ENCODE measurements at regions not wholly inside any gene's neighbourhood (a gene's known extent, or its start where the extent isn't known, plus 50 kb on each side); places are given as distances from the start of the nearest gene placed in this dataset.

DNA sequence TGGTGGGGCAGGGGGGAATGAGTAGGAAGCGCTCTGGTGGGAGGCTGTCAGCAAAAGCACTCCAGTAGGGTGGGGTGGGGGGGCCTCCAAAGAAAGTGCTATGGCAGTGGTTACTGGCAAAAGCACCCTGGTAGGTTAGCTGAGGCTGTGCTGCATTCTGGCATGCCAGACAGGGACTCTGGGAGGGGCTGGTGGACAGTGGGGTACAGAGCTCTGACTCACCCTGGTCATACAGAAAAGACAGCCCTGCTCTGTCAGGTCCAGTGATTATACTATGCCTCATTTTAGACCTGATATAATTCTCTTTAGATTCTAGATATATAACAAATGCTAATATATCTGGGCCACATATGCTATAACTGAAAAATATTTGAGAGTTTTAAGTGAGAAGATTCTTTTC is 82.8 kb upstream of the CPNE4 start:
- Mint-ChIP-seq H3K4me3 (ENCODE audit: unreplicated experiment) (no peak overlapping the region), H3K36me3 (ENCODE audit: low read depth, unreplicated experiment) (no peaks in the 10 kb centered on the region), H3K27ac (ENCODE audit: unreplicated experiment) (no peak overlapping the region), H3K4me1 (ENCODE audit: unreplicated experiment) (no peaks in the 10 kb centered on the region), H3K9me3 (ENCODE audit: unreplicated experiment) (no peaks in the 10 kb centered on the region), H3K27me3 (ENCODE audit: unreplicated experiment) (no peaks in the 10 kb centered on the region)
- TF ChIP-seq, protein P1, sequence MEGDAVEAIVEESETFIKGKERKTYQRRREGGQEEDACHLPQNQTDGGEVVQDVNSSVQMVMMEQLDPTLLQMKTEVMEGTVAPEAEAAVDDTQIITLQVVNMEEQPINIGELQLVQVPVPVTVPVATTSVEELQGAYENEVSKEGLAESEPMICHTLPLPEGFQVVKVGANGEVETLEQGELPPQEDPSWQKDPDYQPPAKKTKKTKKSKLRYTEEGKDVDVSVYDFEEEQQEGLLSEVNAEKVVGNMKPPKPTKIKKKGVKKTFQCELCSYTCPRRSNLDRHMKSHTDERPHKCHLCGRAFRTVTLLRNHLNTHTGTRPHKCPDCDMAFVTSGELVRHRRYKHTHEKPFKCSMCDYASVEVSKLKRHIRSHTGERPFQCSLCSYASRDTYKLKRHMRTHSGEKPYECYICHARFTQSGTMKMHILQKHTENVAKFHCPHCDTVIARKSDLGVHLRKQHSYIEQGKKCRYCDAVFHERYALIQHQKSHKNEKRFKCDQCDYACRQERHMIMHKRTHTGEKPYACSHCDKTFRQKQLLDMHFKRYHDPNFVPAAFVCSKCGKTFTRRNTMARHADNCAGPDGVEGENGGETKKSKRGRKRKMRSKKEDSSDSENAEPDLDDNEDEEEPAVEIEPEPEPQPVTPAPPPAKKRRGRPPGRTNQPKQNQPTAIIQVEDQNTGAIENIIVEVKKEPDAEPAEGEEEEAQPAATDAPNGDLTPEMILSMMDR (IDR thresholded peaks at IDR 0.05; ENCODE audit: unreplicated experiment): no peak
- no peak for DNase-seq (ENCODE audit: low spot score)

DNA sequence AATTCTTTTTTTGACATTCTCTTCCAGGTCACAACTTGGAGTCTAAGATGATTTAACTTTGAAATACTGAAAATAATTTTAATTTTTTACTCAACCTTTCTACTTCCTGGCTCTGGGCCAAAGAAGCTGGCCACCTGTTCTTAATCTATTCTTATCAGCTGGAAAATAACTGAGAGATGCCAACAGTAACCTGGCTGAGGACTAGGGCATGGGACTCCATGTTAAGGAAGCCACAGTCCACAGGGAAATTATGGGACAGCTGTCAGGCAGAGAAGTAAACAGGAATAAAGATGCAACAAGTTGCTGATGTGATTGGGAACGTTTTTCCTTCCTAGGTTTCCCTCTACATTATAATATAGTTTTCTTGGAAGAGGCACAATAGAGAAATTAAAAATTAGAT is 84.7 kb upstream of the CPNE4 start:
- H3K9me3 Mint-ChIP-seq (ENCODE audit: unreplicated experiment): no peaks in the 10 kb centered on the region
- H3K27me3 Mint-ChIP-seq (ENCODE audit: unreplicated experiment): peaks cover 5% of the 10 kb centered on the region
- H3K4me1 Mint-ChIP-seq (ENCODE audit: unreplicated experiment): no peaks in the 10 kb centered on the region
- H3K36me3 Mint-ChIP-seq (ENCODE audit: low read depth, unreplicated experiment): no peaks in the 10 kb centered on the region
- TF ChIP-seq, protein P1 (IDR thresholded peaks at IDR 0.05; ENCODE audit: unreplicated experiment): no peak
- no peak overlapping the region for H3K27ac Mint-ChIP-seq (ENCODE audit: unreplicated experiment)
- no peak overlapping the region for H3K4me3 Mint-ChIP-seq (ENCODE audit: unreplicated experiment)
- no peak for DNase-seq (ENCODE audit: low spot score)

DNA sequence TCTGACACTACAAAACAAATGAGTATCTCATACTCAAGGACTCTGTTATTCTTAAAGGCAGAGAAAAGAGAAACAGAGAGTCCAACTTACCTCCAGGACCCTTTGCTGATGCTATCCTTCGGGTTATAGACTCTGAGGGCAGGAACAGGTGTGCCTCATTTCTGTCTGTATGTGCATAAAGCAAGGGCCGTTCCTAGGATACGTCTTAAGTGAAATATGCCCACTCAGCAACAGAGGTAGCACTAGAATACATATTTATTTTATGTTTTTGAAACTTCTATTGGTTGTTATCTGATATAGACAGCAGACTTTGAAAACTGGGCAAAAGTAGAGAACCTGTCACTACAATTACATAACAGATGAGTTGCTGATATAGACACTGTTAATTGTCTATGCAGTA is 89.3 kb upstream of the CPNE4 start:
- Mint-ChIP-seq H3K36me3 (ENCODE audit: low read depth, unreplicated experiment) (no peaks in the 10 kb centered on the region), H3K9me3 (ENCODE audit: unreplicated experiment) (no peaks in the 10 kb centered on the region), H3K4me3 (ENCODE audit: unreplicated experiment) (no peak overlapping the region), H3K27me3 (ENCODE audit: unreplicated experiment) (peaks cover 5% of the 10 kb centered on the region), H3K27ac (ENCODE audit: unreplicated experiment) (no peak overlapping the region), H3K4me1 (ENCODE audit: unreplicated experiment) (no peaks in the 10 kb centered on the region)
- DNase-seq (ENCODE audit: low spot score): no peak
- TF ChIP-seq, protein P1 (IDR thresholded peaks at IDR 0.05; ENCODE audit: unreplicated experiment): no peak

DNA sequence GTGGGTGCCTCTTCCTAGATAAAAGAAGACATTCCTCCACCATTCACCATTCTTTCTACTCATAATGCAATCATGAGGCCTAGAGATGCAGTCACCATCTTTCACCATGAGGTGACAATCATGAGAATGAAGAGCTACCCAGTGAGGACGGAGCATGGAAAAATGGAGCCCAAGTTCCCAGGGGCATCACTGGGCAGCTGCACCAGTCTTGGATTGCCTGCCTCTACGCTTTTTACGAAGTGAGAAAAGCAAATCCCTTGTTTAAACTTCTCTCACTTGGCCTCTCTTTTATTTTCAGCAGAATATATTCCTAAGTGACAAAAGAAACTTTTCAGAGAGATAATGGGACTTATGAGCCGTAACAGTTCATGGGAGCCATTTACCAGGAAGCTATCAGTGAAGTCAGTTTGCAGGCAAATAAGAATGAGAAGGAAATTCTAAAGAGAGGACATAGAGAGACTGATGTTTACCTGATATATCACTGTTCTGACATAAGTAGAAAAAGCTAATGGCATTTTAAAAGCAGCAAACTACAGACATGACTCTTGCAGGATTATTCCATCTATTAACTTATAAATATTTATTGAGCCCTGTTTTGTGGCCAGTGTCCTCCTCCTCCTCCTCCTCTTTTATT is 90.0 kb upstream of the CPNE4 start:
- TF ChIP-seq, protein P1 (IDR thresholded peaks at IDR 0.05; ENCODE audit: unreplicated experiment): no peak
- H3K27ac Mint-ChIP-seq (ENCODE audit: unreplicated experiment): no peak overlapping the region
- DNase-seq (ENCODE audit: low spot score): no peak

DNA sequence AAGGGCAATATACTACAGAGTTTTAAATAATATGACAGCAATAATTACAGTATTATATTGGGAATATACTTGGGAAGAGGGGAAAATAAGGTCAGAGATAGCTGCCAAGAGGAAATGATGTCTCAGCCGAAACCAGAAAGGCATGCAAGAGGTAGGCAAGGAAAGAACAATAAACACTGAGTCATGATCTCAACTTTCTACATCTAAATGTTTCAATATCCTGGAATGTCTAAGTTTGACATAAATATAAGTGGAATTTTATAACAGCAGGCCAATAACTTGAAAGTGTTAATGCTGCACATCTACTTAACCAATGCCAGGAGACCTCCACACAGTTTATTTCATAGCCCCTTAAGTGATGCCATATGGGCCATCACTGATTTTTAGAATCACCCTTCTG is 99.8 kb upstream of the CPNE4 start:
- Mint-ChIP-seq H3K4me3 (ENCODE audit: unreplicated experiment) (no peak overlapping the region), H3K9me3 (ENCODE audit: unreplicated experiment) (no peaks in the 10 kb centered on the region), H3K27ac (ENCODE audit: unreplicated experiment) (no peak overlapping the region), H3K27me3 (ENCODE audit: unreplicated experiment) (no peaks in the 10 kb centered on the region), H3K36me3 (ENCODE audit: low read depth, unreplicated experiment) (no peaks in the 10 kb centered on the region), H3K4me1 (ENCODE audit: unreplicated experiment) (no peaks in the 10 kb centered on the region)
- no peak for DNase-seq (ENCODE audit: low spot score)
- TF ChIP-seq, protein P1 (IDR thresholded peaks at IDR 0.05; ENCODE audit: unreplicated experiment): no peak

More for the DNA sequence above, 90.0 kb upstream of the CPNE4 start:
- no peaks in the 10 kb centered on the region for H3K36me3 Mint-ChIP-seq (ENCODE audit: low read depth, unreplicated experiment)
- H3K27me3 Mint-ChIP-seq (ENCODE audit: unreplicated experiment): peaks cover 5% of the 10 kb centered on the region
- H3K4me1 Mint-ChIP-seq (ENCODE audit: unreplicated experiment): no peaks in the 10 kb centered on the region
- no peak overlapping the region for H3K4me3 Mint-ChIP-seq (ENCODE audit: unreplicated experiment)
- H3K9me3 Mint-ChIP-seq (ENCODE audit: unreplicated experiment): no peaks in the 10 kb centered on the region
